Left forelimb (tissue), 1 donor: ENCODE measurements at regions not wholly inside any gene's neighbourhood (a gene's known extent, or its start where the extent isn't known, plus 50 kb on each side); places are given as distances from the start of the nearest gene placed in this dataset.
"Not testable (repeated sequence)": the region's sequence is repeated elsewhere in the genome, so short reads cannot be mapped to it uniquely, and the experiment has no call there.

Source experiments
- DNase-seq: peaks from one replicate; pipeline ENCODE4 v3.0.0-alpha.2; 2018; ENCODE audit warnings: low spot score

DNA sequence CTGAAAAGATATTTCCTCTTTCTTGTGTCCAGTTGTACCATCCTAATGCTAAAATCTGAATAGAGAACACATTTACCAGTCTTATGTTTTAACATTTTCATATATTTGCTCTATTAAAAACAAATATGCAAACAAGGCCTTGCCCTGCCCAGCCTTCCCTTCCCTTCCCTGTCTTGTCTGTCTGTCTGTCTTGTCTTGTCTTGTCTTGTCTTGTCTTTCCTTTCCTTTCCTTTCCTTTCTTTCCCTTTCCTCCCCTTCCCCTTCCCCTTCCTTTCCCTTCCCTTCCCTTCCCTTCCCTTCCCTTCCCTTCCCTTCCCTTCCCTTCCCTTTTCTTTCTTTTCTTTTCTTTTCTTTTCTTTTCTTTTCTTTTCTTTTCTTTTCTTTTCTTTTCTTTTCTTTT lies 1103.5 kb downstream of the STIM2 start:
- no peak for DNase-seq

DNA sequence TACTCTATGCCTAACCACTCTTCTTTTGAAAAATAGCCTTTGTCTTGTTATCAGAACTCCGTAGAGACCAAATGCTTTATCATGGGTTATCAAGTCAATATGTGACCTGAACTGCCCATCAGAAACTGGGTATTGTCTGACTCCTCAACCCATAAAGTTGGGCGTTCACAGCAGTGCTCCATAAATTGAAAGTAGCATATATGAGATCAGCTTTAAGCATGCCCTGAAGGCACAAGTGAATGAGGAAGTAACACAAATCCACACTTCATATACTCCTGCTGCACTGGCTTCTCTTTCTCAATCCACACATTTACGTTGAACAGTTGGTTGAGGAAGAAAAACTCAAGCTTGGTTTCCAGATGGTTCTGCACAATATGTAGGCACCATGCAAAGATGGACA lies 1106.0 kb downstream of the STIM2 start:
- DNase-seq = no peak

DNA sequence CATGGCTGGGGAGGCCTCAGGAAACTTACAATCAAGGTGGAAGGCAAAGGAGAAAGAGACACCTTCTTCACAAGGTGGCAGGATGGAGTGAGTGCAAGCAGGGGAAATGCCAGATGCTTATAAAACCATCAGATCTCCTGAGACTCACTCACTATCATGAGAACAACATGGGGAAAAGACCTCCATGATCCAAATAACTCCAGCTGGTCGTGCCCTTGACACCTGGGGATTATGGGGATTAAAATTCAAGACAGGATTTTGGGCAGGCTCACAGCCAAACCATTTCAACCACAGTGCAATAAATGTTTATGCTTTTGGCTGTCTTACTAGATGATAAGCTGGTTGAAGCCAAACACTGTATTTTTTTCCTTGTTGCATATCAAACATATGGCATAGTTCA lies 1112.4 kb downstream of the STIM2 start:
- no peak for DNase-seq

DNA sequence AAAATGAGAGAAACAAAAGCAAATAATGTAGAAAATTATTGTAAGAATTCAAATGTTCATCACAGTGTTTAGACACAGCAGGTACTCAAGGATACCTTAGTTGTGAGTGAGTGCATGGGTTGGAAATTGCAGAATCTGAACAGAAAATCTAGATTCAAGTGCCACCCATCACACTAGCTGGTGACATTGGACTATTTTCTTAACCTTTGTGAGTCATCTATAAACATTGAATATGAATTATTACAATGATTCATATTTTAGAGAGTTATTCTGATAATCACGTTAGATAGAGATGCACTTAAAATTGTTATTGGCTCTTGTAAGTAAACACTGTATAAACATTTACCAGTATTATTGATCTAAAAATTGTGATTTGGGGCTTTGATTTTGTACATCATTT lies 1113.1 kb downstream of the STIM2 start:
- no peak for DNase-seq

DNA sequence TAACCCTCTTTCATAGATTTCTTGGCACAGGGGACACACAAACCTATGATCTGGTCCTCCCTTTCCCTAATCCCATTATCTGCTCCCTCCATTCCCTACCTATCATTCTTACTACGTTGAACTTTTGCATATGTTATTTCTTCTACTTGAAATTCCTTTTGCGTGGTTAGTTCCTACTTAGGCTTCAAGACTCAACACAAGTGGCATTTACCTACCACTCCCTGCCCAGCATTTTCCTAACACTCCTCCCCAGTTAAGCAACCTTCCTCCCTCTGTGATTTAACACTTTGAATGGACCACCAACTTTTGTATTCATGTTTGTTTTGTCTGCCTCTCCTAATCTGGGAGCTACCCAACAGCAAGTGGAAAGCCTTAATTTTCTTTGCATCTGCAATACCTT lies 1113.7 kb downstream of the STIM2 start:
- DNase-seq = no peak

DNA sequence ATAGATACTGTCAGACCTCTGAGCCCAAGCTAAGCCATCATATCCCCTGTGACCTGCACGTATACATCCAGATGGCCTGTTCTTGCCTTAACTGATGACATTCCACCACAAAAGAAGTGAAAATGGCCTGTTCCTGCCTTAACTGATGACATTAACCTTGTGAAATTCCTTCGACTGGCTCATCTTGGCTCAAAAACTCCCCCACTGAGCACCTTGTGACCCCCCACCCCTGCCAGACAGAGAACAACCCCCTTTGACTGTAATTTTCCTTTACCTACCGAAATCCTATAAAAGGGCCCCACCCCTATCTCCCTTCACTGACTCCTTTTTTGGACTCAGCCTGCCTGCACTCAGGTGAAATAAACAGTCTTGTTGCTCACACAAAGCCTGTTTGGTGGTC lies 1114.2 kb downstream of the STIM2 start:
- DNase-seq = not testable (repeated sequence)

DNA sequence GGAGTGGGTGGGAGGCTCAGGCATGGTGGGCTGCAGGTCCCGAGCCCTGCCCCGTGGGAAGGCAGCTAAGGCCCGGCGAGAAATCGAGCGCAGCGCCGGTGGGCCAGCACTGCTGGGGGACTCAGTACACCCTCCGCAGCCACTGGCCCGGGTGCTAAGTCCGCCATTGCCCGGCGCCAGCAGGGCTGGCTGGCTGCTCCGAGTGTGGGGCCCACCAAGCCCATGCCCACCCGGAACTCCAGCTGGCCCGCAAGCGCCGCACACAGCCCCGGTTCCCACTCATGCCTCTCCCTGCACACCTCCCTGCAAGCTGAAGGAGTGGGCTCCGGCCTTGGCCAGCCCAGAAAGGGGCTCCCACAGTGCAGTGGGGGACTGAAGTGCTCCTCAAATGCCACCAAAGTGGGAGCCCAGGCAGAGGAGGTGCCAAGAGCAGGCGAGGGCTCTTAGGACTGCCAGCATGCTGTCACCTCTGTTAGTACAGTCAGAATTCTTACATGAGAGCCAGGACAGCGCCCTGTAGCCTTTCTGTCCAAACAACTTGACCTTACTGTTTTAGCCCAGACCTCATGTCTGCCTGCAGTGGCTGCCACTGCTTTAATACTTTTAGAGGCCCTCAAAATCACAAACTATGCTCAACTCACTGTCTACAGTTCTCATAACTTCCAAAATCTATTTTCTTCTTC lies 1117.9 kb downstream of the STIM2 start:
- not testable (repeated sequence) for DNase-seq

DNA sequence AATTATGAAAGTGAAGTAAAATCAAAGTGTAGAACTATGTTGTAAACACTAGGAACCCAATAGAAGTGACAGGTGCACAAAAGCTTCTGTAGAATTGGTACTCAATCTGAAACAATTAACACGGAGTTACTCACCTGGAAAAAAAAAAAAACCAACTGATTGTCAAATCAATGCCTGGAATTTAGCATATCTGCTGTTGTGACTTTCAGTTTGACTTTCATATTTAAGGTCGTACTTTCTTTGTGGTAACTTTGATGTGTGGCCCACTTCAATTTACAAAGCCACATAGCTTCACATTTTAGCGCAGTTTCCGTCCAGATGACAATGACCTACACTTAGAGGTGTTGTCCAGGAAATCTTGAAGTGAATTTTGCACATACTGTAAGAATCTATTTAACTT lies 1124.9 kb downstream of the STIM2 start:
- no peak for DNase-seq

DNA sequence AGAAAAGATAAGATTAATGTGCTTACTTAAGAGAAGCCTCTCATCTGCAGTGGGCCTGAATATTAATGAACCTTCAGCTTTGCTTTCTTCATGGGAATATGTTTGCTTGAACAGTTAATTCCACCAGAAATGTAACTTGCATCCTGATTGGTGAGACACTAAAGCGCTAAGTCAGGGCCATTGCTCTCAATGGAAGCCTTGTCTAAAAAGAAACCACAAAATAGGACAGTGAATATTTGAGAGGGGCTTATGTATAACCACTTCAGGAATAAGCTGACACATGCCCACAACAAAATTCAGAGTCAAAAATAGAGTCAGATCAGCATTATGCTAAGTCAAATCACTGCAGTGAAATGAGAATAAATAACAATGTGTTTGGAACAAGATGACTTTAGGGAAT lies 1125.8 kb downstream of the STIM2 start:
- no peak for DNase-seq

DNA sequence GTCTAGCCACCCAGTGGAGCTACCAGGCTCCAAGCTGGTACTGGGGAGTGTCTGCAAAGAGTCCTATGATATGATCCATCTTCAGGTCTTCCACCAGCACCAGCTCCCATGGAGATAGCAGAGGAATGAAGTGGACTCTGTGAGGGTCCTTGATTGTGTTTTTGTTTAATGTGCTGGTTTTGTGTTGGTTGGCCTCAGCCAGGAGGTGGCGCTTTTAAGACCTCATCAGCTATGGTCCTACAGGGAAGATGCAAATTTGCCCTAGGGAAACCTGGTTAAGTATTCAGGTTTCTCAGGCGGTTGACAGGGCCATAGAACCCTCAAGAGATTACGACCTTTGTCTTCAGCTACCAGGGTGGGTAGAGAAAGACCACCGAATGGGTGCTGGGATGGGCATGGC lies 1141.1 kb downstream of the STIM2 start:
- DNase-seq = no peak

DNA sequence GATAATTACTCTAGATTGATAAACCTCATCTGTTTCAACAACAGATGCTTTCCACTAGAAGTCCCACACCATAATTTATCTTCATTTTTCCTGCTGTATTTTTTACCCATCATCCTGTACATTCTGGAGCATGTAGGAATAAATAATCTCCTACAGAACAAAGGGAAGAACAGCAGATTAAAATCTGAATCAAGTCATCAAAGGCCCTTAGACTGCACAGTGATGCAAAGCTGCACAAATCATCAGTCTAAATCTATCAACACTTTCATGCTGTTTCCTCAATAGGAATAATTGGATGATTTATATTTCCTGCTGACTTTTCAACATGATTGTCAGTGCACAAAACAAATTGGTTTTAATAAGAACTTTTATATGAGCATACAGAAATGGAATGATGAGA lies 1143.9 kb downstream of the STIM2 start:
- DNase-seq = no peak

DNA sequence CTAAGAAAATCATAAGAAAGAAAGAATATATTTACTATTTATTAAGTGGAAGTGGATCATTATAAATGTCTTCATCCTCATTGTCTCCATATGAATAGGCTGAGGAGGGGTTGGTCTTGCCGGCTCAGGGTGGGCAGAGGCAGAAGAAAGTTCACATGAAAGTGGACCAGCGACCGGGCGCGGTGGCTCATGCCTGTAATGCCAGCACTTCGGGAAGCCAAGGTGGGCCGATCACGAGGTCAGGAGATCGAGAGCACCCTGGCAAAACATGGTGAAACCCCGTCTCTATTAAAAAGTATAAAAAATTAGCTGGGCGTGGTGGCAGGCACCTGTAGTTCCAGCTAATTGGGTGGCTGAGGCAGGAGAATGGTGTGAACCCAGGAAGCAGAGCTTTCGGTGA lies 1145.4 kb downstream of the STIM2 start:
- DNase-seq = no peak

DNA sequence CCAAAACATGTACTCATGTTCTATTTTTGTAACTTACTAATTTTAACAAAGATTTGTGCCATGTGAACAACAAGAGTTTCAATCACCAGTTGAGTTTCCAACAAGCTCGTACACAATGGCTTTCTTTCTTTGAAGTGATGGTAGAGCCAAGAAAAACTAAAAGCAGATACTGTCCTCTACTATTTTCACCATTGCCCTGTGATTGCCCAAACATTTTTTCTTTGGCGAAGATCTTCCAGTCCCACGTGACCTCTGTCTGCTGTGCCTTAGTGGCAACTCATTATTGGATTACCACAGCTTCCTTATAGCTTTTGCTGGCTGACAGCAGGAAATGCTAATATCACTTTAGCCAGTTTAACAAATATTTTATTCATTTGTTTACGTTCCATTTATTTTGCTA lies 1147.1 kb downstream of the STIM2 start:
- DNase-seq = no peak

DNA sequence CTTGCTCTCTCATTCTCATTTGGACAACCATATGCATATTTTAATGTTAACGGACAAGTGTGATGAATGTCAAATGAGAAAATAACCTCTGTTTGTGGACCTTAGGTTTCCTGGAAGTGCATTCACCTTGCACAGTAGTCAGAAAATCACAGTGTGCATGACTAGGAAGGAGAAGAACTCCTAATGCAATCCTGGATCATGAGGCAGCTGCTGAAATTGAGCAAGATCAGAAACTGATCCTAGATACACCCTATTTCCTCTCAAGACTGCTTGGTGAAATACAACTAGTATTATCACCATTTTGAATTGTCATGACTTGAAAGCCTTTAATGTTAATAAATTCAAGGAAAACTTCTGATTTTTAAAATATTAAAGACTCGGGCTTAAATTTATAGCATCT lies 1148.9 kb downstream of the STIM2 start:
- no peak for DNase-seq

DNA sequence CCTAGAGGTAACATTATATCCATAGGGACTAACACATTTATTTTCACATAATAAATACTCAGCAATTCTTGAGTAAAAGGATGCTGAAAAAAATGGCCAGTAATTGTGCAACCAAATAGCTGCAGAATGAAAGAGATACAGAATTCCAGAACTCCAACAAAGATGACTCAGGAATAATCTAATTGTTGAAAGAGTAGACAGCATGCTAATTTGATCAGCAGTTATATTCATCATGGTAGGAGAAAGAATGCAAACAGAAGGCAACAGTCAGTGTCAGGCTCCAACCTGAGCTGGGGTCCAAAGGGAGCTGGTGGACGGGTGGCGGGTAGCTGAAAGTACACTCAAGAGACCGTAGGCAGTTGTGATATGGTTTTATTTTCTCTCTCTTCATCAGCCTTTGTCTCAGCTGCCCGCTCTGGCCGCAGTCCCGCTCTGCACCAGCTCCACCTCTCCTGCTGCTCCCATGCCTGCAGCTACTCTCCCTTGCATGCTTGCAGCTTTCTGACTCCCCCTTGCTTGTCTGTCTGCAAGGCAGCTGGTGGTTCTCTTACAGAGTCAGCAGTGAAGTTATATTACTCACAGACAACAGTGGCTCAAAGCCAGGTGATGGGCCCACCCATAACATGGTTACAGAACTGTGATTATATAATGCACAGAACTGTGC lies 1150.1 kb downstream of the STIM2 start:
- no peak for DNase-seq

DNA sequence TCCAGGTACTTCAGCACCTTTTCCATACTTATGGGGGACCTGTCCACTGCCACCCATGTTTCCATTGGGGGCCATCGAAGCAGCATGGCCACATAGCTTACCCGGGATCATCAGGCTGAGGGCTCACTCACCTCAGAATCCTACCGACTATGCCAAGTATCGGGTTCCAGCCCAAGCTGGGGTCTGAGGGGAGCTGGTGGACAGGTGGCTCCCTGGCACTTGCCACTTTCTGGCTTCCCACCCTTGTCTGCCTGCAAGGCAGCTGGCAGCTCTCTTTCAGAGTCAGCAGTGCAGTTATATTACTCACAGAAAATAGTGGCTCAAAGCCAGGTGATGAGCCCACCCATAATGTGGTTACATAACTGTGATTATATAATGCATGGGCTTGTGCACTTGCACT lies 1153.8 kb downstream of the STIM2 start:
- no peak for DNase-seq

DNA sequence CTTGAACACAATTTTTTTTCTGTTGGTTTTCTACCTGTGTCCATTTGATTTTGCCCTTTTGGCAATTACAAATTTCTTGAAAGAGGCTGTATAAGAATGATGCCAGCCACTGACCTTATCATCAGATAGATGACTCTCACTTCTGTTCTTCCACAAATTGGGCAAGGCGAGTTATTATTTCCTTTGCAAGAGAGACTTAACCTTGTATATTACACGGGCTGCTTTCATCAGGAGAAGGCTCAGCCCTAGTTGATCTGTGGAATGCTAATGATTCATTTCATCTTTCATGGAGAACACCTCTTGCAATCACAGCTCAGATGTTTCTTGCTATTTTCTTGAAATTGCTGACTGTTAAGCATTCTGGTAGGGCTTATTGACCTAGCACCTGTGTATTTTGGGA lies 1155.4 kb downstream of the STIM2 start:
- no peak for DNase-seq

DNA sequence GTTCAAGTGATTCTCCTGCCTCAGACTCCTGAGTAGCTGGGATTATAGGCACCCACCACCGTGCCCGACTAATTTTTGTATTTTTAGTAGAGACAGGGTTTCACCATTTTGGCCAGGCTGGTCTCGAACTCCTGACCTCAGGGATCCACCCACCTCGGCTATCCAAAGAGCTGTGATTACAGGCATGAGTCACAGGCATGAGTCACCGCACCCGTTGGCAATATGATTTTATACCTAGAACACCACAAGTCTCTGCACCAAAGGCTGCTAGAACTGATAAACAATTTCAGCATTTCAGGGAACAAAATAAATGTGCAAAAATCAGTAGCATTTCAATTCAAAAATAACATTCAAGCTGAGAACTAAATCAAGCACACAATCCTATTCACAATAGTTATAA lies 1177.6 kb downstream of the STIM2 start:
- not testable (repeated sequence) for DNase-seq

DNA sequence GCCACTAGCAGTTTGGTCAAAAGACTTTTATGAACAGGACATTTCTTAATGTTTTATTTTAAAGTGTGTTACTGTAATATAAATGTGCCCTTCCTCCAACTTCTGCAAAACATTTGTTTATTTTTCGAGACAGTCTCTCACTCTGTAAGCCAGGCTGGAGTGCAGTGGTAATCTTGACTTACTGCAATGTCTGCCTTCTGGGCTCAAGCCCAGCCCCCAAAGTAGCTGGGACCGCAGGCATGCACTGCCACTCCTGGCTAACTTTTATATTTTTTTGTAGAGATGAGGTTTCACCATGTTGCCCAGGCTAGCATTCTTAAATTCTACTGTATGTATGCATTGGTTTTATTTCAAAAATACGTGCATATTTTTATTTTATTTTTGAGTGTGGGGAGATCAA lies 1201.9 kb downstream of the STIM2 start:
- DNase-seq = no peak

DNA sequence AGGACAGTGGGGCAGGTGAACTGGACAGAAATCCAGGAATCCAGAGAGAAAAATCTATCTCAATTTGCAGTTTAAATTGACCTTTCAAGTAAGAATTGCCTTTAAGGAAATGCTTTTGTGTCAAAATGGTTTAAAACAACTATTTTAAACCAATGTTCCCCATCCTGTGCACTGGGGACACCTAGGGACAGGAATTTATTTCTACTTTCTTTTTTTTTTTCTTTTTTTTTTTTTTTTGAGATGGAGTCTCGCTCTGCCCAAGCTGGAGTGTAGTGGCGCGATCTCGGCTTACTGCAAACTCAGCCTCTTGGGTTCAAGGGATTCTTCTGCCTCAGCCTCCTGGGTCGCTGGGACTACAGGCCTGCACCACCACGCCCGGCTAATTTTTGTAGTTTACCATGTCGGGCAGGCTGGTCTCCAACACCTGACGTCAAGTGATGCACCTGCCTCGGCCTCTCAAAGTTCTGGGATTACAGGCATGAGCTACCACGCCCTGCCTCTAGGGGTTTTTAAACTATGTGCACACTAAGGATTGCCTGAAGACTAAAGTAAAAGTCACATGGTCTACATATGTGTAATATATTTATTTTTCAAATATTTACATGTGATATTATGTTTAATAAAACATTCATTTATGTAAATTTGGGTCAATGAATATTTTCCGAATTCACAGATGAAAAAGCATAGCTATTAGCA lies 1213.4 kb downstream of the STIM2 start:
- DNase-seq = no peak

DNA sequence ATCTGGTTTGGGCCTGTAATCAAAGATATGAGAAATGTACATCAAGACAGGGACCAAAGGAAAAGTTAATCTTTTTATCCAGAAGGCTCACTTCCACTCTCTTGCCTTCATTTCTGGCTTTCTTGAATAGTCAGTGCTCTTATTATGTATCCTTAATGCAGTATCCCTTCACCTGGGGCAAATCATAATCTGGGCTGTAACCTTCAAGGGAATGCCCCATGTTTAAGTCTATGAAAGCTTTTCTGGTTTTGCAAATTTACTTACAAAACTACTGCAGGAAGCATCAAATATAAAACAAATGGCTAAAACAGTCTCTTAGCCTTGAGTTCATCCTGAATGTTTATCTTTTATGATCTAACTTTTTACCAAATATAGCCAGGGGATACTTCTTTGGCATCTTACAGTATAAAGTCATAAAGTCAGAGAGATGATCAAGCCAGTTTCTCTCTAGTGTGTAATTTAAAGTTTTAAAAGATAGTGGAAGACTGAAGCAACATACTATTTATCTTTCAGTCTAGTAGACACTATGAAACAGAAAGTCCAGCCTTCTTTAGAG lies 1214.8 kb downstream of the STIM2 start:
- no peak for DNase-seq

DNA sequence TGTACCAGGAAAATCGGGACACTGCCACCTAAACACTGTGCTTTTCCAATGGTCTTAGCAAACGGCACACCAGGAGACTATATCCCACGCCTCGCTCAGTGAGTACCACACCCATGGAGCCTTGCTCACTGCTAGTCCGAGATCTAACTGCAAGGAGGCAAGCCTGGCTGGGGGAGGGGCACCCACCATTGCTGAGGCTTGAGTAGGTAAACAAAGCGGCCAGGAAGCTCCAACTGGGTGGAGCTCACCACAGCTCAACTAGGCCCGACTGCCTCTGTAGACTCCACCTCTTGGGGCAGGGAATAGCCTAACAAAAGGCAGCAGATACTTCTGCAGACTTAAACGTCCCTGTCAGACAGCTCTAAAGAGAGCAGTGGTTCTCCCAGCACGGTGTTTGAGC lies 1216.6 kb downstream of the STIM2 start:
- not testable (repeated sequence) for DNase-seq

DNA sequence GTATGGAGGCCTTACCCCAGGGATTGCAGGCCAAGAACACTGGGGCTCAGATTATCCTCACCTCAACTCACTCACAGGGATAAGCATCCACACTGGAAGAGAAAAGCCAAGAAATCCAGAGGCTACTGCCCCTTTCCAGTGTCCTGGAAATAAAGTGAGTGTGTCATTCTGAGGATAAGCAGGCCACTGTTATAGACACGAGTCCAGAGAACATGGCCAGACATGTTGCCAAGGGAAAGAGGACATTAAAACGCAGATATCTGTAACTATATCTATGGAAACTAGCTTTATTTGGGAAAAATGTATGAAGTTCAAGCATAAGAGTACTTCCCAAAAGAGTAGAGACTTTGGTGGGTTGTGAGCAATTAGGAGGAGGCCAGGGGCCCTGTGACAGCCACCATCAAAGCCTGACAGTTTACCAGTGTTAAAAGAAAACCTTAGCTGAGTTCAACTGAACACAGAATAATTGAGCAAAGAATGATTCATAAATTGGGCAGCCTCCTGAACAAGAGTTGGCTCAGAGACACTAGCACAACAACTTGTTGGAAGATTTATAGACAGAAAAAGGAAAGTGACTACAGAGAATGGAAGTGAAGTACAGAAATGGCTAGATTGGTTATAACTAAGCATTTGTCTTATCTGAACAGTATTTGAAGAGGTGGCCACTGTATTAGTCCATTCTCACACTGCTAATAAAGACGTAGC lies 1222.2 kb downstream of the STIM2 start:
- no peak for DNase-seq
